Mesothelial cell of epicardium (in vitro differentiated cells): ENCODE measurements at regions not wholly inside any gene's neighbourhood (a gene's known extent, or its start where the extent isn't known, plus 50 kb on each side); places are given as distances from the start of the nearest gene placed in this dataset.

Experiments
- DNase-seq, 2 experiments: peaks; one replicate each; pipeline ENCODE4 v3.0.0; 2021; ENCODE audit warnings: low spot score in 2 of 2; ENCODE audit not compliant: unreplicated experiment in 2 of 2
- H3K27ac Mint-ChIP-seq: 2 replicates; pipeline ENCODE4 v1.8.0; 2021; ENCODE audit warnings: mixed read lengths
- H3K27me3 Mint-ChIP-seq: 2 replicates; pipeline ENCODE4 v1.8.0; 2021; ENCODE audit warnings: low read depth, mixed read lengths
- H3K36me3 Mint-ChIP-seq: 2 replicates; pipeline ENCODE4 v1.8.0; 2021; ENCODE audit warnings: mixed read lengths
- H3K4me1 Mint-ChIP-seq: 2 replicates; pipeline ENCODE4 v1.8.0; 2021; ENCODE audit warnings: mixed read lengths
- H3K4me3 Mint-ChIP-seq: 2 replicates; pipeline ENCODE4 v1.8.0; 2021; ENCODE audit warnings: mild to moderate bottlenecking, moderate library complexity, mixed read lengths
- H3K9me3 Mint-ChIP-seq: 2 replicates; pipeline ENCODE4 v1.8.0; 2021; ENCODE audit warnings: mixed read lengths
- TF ChIP-seq, protein P1 (sequence below): fragments of 200-600 bp; sonication (generic); IDR thresholded peaks from one replicate; pipeline ENCODE4 v1.5.0; 2021; ENCODE audit warnings: antibody characterized with exemption; ENCODE audit not compliant: unreplicated experiment

- Mint-ChIP-seq H3K27ac (no peak overlapping the region), H3K4me3 (no peak overlapping the region), H3K36me3 (no peaks in the 10 kb centered on the region), H3K9me3 (no peaks in the 10 kb centered on the region), H3K4me1 (peaks cover 15% of the 10 kb centered on the region), H3K27me3 (peaks cover 31% of the 10 kb centered on the region)
- DNase-seq, result no peak
- TF ChIP-seq, protein P1, sequence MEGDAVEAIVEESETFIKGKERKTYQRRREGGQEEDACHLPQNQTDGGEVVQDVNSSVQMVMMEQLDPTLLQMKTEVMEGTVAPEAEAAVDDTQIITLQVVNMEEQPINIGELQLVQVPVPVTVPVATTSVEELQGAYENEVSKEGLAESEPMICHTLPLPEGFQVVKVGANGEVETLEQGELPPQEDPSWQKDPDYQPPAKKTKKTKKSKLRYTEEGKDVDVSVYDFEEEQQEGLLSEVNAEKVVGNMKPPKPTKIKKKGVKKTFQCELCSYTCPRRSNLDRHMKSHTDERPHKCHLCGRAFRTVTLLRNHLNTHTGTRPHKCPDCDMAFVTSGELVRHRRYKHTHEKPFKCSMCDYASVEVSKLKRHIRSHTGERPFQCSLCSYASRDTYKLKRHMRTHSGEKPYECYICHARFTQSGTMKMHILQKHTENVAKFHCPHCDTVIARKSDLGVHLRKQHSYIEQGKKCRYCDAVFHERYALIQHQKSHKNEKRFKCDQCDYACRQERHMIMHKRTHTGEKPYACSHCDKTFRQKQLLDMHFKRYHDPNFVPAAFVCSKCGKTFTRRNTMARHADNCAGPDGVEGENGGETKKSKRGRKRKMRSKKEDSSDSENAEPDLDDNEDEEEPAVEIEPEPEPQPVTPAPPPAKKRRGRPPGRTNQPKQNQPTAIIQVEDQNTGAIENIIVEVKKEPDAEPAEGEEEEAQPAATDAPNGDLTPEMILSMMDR, result no peak
Measured at GRCh38 chr16:73369851-73370250, 321.9 kb upstream of the ZFHX3 start.

GRCh38 chr16:73368715-73369114 lies 320.8 kb upstream of the ZFHX3 start:
- Mint-ChIP-seq H3K27me3 (peaks cover 24% of the 10 kb centered on the region), H3K4me1 (peaks cover 17% of the 10 kb centered on the region), H3K4me3 (no peak overlapping the region), H3K27ac (no peak overlapping the region), H3K36me3 (no peaks in the 10 kb centered on the region), H3K9me3 (no peaks in the 10 kb centered on the region)
- no peak for DNase-seq
- TF ChIP-seq, protein P1, result no peak

- peak overlapping the region; percentile 40 for H3K4me3 Mint-ChIP-seq
- H3K27me3 Mint-ChIP-seq, result peaks cover 14% of the 10 kb centered on the region
- H3K4me1 Mint-ChIP-seq, result peaks cover 17% of the 10 kb centered on the region
- peak overlapping the region; percentile 87 for H3K27ac Mint-ChIP-seq
- no peaks in the 10 kb centered on the region for H3K9me3 Mint-ChIP-seq
- DNase-seq, result peak; percentile 78 to 87
- H3K36me3 Mint-ChIP-seq, result no peaks in the 10 kb centered on the region
- TF ChIP-seq, protein P1, result no peak
Measured at GRCh38 chr16:73365016-73365551, 317.2 kb upstream of the ZFHX3 start.

- H3K27me3 Mint-ChIP-seq, result peaks cover 7% of the 10 kb centered on the region
- no peaks in the 10 kb centered on the region for H3K9me3 Mint-ChIP-seq
- peaks cover 17% of the 10 kb centered on the region for H3K4me1 Mint-ChIP-seq
- TF ChIP-seq, protein P1, result no peak
- H3K4me3 Mint-ChIP-seq, result no peak overlapping the region
- peak overlapping the region; percentile 87 for H3K27ac Mint-ChIP-seq
- no peaks in the 10 kb centered on the region for H3K36me3 Mint-ChIP-seq
- DNase-seq, result no peak
Measured at GRCh38 chr16:73364413-73364812, 316.5 kb upstream of the ZFHX3 start.

GRCh38 chr16:73361061-73361460 lies 313.1 kb upstream of the ZFHX3 start:
- DNase-seq, result no peak
- Mint-ChIP-seq H3K27me3 (peaks cover 8% of the 10 kb centered on the region), H3K4me1 (peaks cover 13% of the 10 kb centered on the region), H3K27ac (no peak overlapping the region), H3K9me3 (no peaks in the 10 kb centered on the region), H3K4me3 (no peak overlapping the region), H3K36me3 (no peaks in the 10 kb centered on the region)
- TF ChIP-seq, protein P1, result no peak
